ENCODE measurements at regions not wholly inside any gene's neighbourhood (a gene's known extent, or its start where the extent isn't known, plus 50 kb on each side); places are given as distances from the start of the nearest gene placed in this dataset.

GRCh38 chr15:35885870-35886269 is 339.9 kb upstream of the DPH6 start:
- Histone ChIP-seq H3K36me3 (no peaks in the 10 kb centered on the region), H3K9me3 (no peaks in the 10 kb centered on the region), H3K27me3 (no peaks in the 10 kb centered on the region), H3K4me3 (no peak overlapping the region)
- no peak for DNase-seq

GRCh38 chr15:35886765-35887164 is 340.8 kb upstream of the DPH6 start:
- H3K27me3 ChIP-seq: no peaks in the 10 kb centered on the region
- no peaks in the 10 kb centered on the region for H3K36me3 ChIP-seq
- H3K4me3 ChIP-seq: no peak overlapping the region
- H3K9me3 ChIP-seq: no peaks in the 10 kb centered on the region
- no peak for DNase-seq

GRCh38 chr15:35888815-35889214 is 342.9 kb upstream of the DPH6 start:
- Histone ChIP-seq H3K4me3 (no peak overlapping the region), H3K27me3 (no peaks in the 10 kb centered on the region), H3K9me3 (no peaks in the 10 kb centered on the region), H3K36me3 (no peaks in the 10 kb centered on the region)
- no peak for DNase-seq

GRCh38 chr15:35907511-35907910 is 361.5 kb upstream of the DPH6 start:
- Histone ChIP-seq H3K36me3 (no peaks in the 10 kb centered on the region), H3K4me3 (no peak overlapping the region), H3K9me3 (no peaks in the 10 kb centered on the region), H3K27me3 (no peaks in the 10 kb centered on the region)
- DNase-seq: no peak

- Histone ChIP-seq H3K9me3 (no peaks in the 10 kb centered on the region), H3K36me3 (no peaks in the 10 kb centered on the region), H3K4me3 (no peak overlapping the region), H3K27me3 (no peaks in the 10 kb centered on the region)
- DNase-seq: no peak
Measured at GRCh38 chr15:35909414-35909813, 363.4 kb upstream of the DPH6 start.

- Histone ChIP-seq H3K36me3 (no peaks in the 10 kb centered on the region), H3K9me3 (no peaks in the 10 kb centered on the region)
- DNase-seq: no peak
Measured at GRCh38 chr15:35910227-35910626, 364.3 kb upstream of the DPH6 start.

GRCh38 chr15:35911052-35911777 is 365.2 kb upstream of the DPH6 start:
- Histone ChIP-seq H3K4me3 (no peak overlapping the region), H3K36me3 (no peaks in the 10 kb centered on the region), H3K9me3 (no peaks in the 10 kb centered on the region), H3K27me3 (no peaks in the 10 kb centered on the region)
- DNase-seq: peak; percentile 18

More at GRCh38 chr15:35910227-35910626, 364.3 kb upstream of the DPH6 start:
- Histone ChIP-seq H3K27me3 (no peaks in the 10 kb centered on the region), H3K4me3 (no peak overlapping the region)

- no peak for DNase-seq
- no peaks in the 10 kb centered on the region for H3K9me3 ChIP-seq
- no peaks in the 10 kb centered on the region for H3K27me3 ChIP-seq
- no peaks in the 10 kb centered on the region for H3K36me3 ChIP-seq
- no peak overlapping the region for H3K4me3 ChIP-seq
Measured at GRCh38 chr15:35912196-35912595, 366.2 kb upstream of the DPH6 start.

GRCh38 chr15:35914573-35914972 is 368.6 kb upstream of the DPH6 start:
- Histone ChIP-seq H3K27me3 (no peaks in the 10 kb centered on the region), H3K36me3 (no peaks in the 10 kb centered on the region), H3K9me3 (no peaks in the 10 kb centered on the region), H3K4me3 (no peak overlapping the region)
- no peak for DNase-seq

GRCh38 chr15:35921046-35921445 is 375.1 kb upstream of the DPH6 start:
- no peaks in the 10 kb centered on the region for H3K27me3 ChIP-seq
- H3K36me3 ChIP-seq: no peaks in the 10 kb centered on the region
- no peaks in the 10 kb centered on the region for H3K9me3 ChIP-seq
- DNase-seq: no peak
- no peak overlapping the region for H3K4me3 ChIP-seq

GRCh38 chr15:35925275-35926006 is 379.5 kb upstream of the DPH6 start:
- no peaks in the 10 kb centered on the region for H3K27me3 ChIP-seq
- DNase-seq: no peak

GRCh38 chr15:35926007-35926380 is 380.0 kb upstream of the DPH6 start:
- Histone ChIP-seq H3K36me3 (no peaks in the 10 kb centered on the region), H3K9me3 (no peaks in the 10 kb centered on the region), H3K4me3 (no peak overlapping the region), H3K27me3 (no peaks in the 10 kb centered on the region)
- no peak for DNase-seq

More at GRCh38 chr15:35925275-35926006, 379.5 kb upstream of the DPH6 start:
- no peak overlapping the region for H3K4me3 ChIP-seq
- no peaks in the 10 kb centered on the region for H3K9me3 ChIP-seq
- H3K36me3 ChIP-seq: no peaks in the 10 kb centered on the region

GRCh38 chr15:35928847-35929246 is 382.9 kb upstream of the DPH6 start:
- Histone ChIP-seq H3K27me3 (no peaks in the 10 kb centered on the region), H3K9me3 (no peaks in the 10 kb centered on the region), H3K36me3 (no peaks in the 10 kb centered on the region), H3K4me3 (no peak overlapping the region)
- no peak for DNase-seq

- DNase-seq: no peak
- Histone ChIP-seq H3K9me3 (no peaks in the 10 kb centered on the region), H3K36me3 (no peaks in the 10 kb centered on the region), H3K27me3 (no peaks in the 10 kb centered on the region), H3K4me3 (no peak overlapping the region)
Measured at GRCh38 chr15:35929740-35930444, 383.9 kb upstream of the DPH6 start.

- no peak for DNase-seq
- H3K27me3 ChIP-seq: no peaks in the 10 kb centered on the region
- no peaks in the 10 kb centered on the region for H3K36me3 ChIP-seq
- no peaks in the 10 kb centered on the region for H3K9me3 ChIP-seq
- H3K4me3 ChIP-seq: no peak overlapping the region
Measured at GRCh38 chr15:35931799-35932341, 385.9 kb upstream of the DPH6 start.

- DNase-seq: no peak
- Histone ChIP-seq H3K9me3 (no peaks in the 10 kb centered on the region), H3K4me3 (no peak overlapping the region), H3K36me3 (no peaks in the 10 kb centered on the region), H3K27me3 (no peaks in the 10 kb centered on the region)
Measured at GRCh38 chr15:35932531-35932930, 386.6 kb upstream of the DPH6 start.

GRCh38 chr15:35933531-35933930 is 387.6 kb upstream of the DPH6 start:
- H3K4me3 ChIP-seq: no peak overlapping the region
- no peak for DNase-seq

More at GRCh38 chr15:35933531-35933930, 387.6 kb upstream of the DPH6 start:
- H3K9me3 ChIP-seq: no peaks in the 10 kb centered on the region
- H3K36me3 ChIP-seq: no peaks in the 10 kb centered on the region
- no peaks in the 10 kb centered on the region for H3K27me3 ChIP-seq
